Dendritic cell treated with granulocyte-macrophage colony-stimulating factor and Interleukin-4, amounts not matched to agents 40 ng/mL and 50 ng/mL, for 4 days (primary cell): ENCODE measurements at regions not wholly inside any gene's neighbourhood (a gene's known extent, or its start where the extent isn't known, plus 50 kb on each side); places are given as distances from the start of the nearest gene placed in this dataset.

Experiments
- H3K27ac Mint-ChIP-seq: one replicate; pipeline ENCODE4 v1.8.0; 2022; ENCODE audit warnings: mild to moderate bottlenecking, mixed read lengths
- H3K27me3 Mint-ChIP-seq: one replicate; pipeline ENCODE4 v1.8.0; 2022; ENCODE audit warnings: mild to moderate bottlenecking, mixed read lengths
- H3K36me3 Mint-ChIP-seq: one replicate; pipeline ENCODE4 v1.8.0; 2022; ENCODE audit warnings: low read depth, mixed read lengths
- H3K4me1 Mint-ChIP-seq: one replicate; pipeline ENCODE4 v1.8.0; 2022; ENCODE audit warnings: low read depth, mixed read lengths
- H3K4me3 Mint-ChIP-seq: one replicate; pipeline ENCODE4 v1.8.0; 2022; ENCODE audit warnings: mild to moderate bottlenecking, moderate library complexity, mixed read lengths
- H3K9me3 Mint-ChIP-seq: one replicate; pipeline ENCODE4 v1.8.0; 2022; ENCODE audit warnings: mixed read lengths
- intact Hi-C: fragments of 100-400 bp; cut with micrococcal nuclease; formaldehyde crosslinking; loops from one replicate; pipeline ENCODE4 v1.15.0; 2022

DNA sequence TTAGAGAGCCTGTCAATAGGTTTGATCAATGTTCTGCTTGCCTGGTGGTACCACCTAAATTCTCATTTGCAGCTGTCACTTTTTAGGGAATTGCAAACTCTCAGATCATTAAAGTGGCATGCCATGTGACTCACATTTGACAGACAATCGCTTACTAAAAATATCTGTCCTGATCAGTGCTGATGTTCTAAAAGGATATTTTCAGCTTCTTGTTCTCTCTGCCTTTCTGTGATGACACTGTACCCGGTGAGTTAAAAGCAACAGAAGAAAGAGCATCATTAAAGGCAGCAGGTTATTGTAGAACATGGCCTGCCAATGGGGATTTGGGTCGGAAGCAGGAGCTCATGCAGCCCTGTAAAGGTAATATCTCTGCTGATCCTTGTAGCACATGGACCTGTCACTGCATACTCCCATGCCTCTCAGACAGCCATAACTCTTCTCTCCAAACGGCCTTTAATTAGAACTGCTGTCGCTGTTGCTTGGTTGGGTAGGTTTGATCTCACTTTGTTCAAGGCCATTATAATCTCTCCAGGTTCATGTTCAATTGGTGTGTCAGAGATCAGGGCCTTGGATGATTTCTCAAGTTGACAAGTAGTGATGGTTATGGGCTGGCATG is 441.3 kb upstream of the DEPDC1 start:
- Mint-ChIP-seq H3K36me3 (no peaks in the 10 kb centered on the region), H3K9me3 (peaks cover 38% of the 10 kb centered on the region), H3K27ac (no peak overlapping the region), H3K27me3 (no peaks in the 10 kb centered on the region), H3K4me1 (no peaks in the 10 kb centered on the region), H3K4me3 (no peak overlapping the region)
- intact Hi-C loops = no loop called here

DNA sequence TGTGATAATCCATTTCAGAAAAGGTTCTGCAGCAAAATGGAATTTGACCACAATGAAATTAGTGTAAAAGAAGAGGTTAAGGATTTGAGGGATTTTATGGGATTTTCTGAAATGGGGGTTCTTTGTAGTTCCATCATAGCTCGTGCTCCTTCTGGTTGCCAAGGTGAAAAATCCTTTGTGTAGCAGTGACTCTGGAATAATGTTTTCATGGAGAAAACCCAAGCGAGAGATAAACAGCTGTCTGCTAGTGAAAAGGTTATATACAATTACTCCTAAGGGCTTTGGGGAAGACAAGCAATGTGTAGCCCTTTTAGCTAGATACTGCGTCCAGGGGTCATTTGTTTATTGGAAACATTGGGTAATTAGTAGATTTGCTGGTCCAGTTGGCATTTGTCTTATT is 453.2 kb upstream of the DEPDC1 start:
- H3K36me3 Mint-ChIP-seq = no peaks in the 10 kb centered on the region
- H3K4me3 Mint-ChIP-seq = no peak overlapping the region
- intact Hi-C loops = no loop called here
- no peak overlapping the region for H3K27ac Mint-ChIP-seq
- no peaks in the 10 kb centered on the region for H3K4me1 Mint-ChIP-seq
- peaks cover 36% of the 10 kb centered on the region for H3K9me3 Mint-ChIP-seq
- H3K27me3 Mint-ChIP-seq = no peaks in the 10 kb centered on the region

DNA sequence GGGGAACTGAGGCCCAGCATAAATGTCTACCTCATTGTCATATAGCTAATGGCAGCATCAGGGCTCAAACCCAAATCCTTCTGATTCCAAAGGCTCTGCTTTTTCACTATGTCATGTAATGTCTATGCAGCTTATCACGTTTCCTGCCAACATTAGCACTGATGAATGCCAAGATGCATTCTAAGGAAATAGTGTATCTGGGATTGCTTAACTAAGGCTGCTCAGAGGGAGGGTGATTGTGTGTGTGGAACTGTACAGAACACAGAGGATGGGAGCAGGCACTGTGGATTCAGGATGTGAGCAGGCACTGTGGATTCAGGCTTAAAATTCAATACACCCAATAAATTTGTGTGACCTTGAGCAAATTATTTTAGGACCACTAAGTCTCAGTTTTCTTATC is 456.4 kb upstream of the DEPDC1 start:
- Mint-ChIP-seq H3K27me3 (no peaks in the 10 kb centered on the region), H3K4me1 (no peaks in the 10 kb centered on the region), H3K27ac (no peak overlapping the region), H3K4me3 (no peak overlapping the region), H3K36me3 (no peaks in the 10 kb centered on the region), H3K9me3 (peaks cover 11% of the 10 kb centered on the region)
- intact Hi-C loops = no loop called here

GRCh38 chr1:68954841-68955240 is 458.0 kb upstream of the DEPDC1 start:
- intact Hi-C loops = no loop called here
- Mint-ChIP-seq H3K9me3 (peaks cover 11% of the 10 kb centered on the region), H3K36me3 (no peaks in the 10 kb centered on the region), H3K27me3 (no peaks in the 10 kb centered on the region), H3K4me3 (no peak overlapping the region), H3K27ac (no peak overlapping the region), H3K4me1 (no peaks in the 10 kb centered on the region)

GRCh38 chr1:68955424-68955823 is 458.5 kb upstream of the DEPDC1 start:
- Mint-ChIP-seq H3K36me3 (no peaks in the 10 kb centered on the region), H3K27ac (no peak overlapping the region), H3K4me1 (no peaks in the 10 kb centered on the region), H3K9me3 (peaks cover 11% of the 10 kb centered on the region), H3K4me3 (no peak overlapping the region), H3K27me3 (no peaks in the 10 kb centered on the region)
- intact Hi-C loops = no loop called here

DNA sequence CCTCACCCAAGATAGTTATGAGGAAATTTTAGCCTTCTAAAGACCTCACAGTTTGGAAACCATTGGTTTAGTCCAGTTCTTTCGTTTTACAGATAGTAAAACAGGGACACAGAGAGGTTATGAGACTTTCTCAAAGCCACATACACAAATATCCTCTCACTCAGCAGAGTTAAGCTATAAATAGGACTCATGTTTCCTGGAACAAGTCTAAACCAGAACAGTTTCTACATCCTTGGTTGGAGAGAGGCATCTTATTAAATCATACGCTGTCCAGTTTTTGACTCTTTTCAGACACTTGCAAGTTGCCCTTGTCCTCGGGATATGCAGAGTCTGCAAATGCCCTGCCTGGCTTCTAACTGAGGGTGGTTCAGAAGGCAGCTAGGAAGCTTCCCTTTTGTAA is 462.1 kb upstream of the DEPDC1 start:
- Mint-ChIP-seq H3K27me3 (no peaks in the 10 kb centered on the region), H3K36me3 (no peaks in the 10 kb centered on the region), H3K4me1 (no peaks in the 10 kb centered on the region), H3K27ac (no peak overlapping the region), H3K9me3 (peaks cover 21% of the 10 kb centered on the region), H3K4me3 (no peak overlapping the region)
- intact Hi-C loops = no loop called here

DNA sequence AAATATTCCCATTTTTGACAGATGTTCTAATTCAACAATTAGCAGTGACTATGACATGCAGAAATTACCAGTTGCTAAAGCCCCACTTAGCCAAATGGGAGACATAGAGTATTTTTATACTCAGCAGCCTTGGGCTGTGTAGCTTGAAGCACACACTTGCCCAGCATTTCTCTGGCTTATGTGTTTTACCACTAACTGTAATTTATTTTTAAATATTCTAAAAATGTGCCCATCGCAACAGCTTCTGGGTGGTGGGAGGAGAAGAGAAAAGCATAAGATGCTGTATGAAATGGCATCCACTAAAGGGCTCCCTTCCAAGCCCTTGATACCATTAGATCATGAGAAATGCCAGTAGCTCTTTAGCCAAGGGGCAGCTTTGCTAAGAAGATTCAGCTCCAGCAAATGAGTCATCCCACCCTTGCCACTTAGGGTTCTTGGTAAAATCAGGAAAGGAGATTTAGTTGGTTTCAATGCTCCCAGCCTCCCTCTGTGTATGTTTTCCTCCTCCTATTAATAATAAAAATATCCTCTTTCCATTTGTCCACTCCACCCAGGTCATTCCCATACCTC is 462.7 kb upstream of the DEPDC1 start:
- Mint-ChIP-seq H3K4me3 (no peak overlapping the region), H3K36me3 (no peaks in the 10 kb centered on the region), H3K4me1 (no peaks in the 10 kb centered on the region), H3K27me3 (no peaks in the 10 kb centered on the region), H3K9me3 (peaks cover 27% of the 10 kb centered on the region), H3K27ac (no peak overlapping the region)
- intact Hi-C loops = no loop called here

DNA sequence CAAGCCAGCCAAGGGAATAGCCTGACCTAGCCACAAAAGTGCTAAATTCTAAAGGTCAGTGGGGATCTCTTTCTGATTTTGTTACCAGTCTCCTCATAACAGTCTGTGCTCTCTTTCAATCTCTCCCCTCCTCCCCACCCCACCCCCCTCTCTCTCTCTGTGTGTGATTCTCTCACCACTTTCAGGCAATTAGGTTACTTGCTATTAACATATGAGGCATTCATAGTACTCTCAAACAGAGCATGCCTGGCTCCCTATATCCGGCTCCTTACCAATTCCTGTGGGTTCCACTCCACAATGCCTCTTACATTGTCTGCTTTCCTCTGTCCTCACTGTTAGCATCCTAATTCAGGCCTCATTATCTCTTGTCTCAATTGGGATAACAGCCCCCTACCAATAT is 464.3 kb upstream of the DEPDC1 start:
- Mint-ChIP-seq H3K27me3 (no peaks in the 10 kb centered on the region), H3K9me3 (peaks cover 42% of the 10 kb centered on the region), H3K36me3 (no peaks in the 10 kb centered on the region), H3K4me3 (no peak overlapping the region), H3K4me1 (no peaks in the 10 kb centered on the region), H3K27ac (no peak overlapping the region)
- intact Hi-C loops = no loop called here

DNA sequence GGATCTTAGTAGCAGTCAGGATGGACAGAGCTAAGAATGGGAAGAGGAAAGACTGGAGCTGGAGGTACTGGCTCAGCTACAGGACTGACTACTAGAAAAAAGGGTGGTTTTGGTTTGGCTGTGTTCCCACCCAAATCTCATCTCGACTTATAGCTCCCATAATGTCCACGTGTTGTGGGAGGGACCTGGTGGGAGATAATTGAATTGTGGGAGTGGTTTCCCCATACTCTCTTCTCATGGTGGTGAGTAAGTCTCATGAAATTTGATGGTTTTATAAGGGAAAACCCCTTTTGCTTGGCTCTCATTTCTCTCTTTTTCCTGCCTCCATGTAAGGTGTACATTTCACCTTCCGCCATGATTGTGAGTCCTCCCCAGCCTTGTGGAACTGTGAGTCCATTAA is 466.5 kb upstream of the DEPDC1 start:
- Mint-ChIP-seq H3K4me3 (no peak overlapping the region), H3K4me1 (no peaks in the 10 kb centered on the region), H3K27ac (no peak overlapping the region), H3K9me3 (peaks cover 47% of the 10 kb centered on the region), H3K36me3 (no peaks in the 10 kb centered on the region), H3K27me3 (no peaks in the 10 kb centered on the region)
- intact Hi-C loops = no loop called here

- H3K27ac Mint-ChIP-seq = no peak overlapping the region
- intact Hi-C loops = no loop called here
- no peaks in the 10 kb centered on the region for H3K36me3 Mint-ChIP-seq
- peaks cover 21% of the 10 kb centered on the region for H3K9me3 Mint-ChIP-seq
- no peaks in the 10 kb centered on the region for H3K27me3 Mint-ChIP-seq
- no peak overlapping the region for H3K4me3 Mint-ChIP-seq
- no peaks in the 10 kb centered on the region for H3K4me1 Mint-ChIP-seq
These were observed 472.6 kb upstream of the DEPDC1 start for GRCh38 chr1:68969441-68969840.

DNA sequence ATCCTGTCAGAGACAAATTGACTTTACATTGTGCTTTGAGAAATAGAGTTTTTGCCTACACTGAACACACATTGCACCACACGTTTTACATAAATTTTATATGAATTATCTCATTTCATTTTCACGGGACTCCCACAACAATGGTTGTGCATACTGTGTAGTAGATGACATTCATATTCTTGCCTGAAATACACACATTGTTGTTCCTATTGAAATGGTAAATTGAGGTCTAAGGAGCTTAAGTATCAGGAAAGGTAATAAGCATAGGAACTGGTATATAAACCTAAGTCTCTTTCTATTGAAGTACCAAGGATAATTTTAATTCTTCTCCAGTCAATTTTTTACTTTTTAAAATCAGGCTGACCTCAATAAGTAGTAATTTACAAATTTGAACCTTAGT is 473.7 kb upstream of the DEPDC1 start:
- H3K27ac Mint-ChIP-seq = no peak overlapping the region
- intact Hi-C loops = no loop called here
- H3K4me3 Mint-ChIP-seq = no peak overlapping the region
- no peaks in the 10 kb centered on the region for H3K4me1 Mint-ChIP-seq
- H3K27me3 Mint-ChIP-seq = no peaks in the 10 kb centered on the region
- no peaks in the 10 kb centered on the region for H3K36me3 Mint-ChIP-seq
- H3K9me3 Mint-ChIP-seq = peaks cover 10% of the 10 kb centered on the region

GRCh38 chr1:68973459-68974244 is 476.8 kb upstream of the DEPDC1 start:
- H3K4me3 Mint-ChIP-seq = no peak overlapping the region
- intact Hi-C loops = no loop called here
- no peaks in the 10 kb centered on the region for H3K9me3 Mint-ChIP-seq
- no peak overlapping the region for H3K27ac Mint-ChIP-seq
- H3K36me3 Mint-ChIP-seq = no peaks in the 10 kb centered on the region
- H3K4me1 Mint-ChIP-seq = no peaks in the 10 kb centered on the region
- H3K27me3 Mint-ChIP-seq = no peaks in the 10 kb centered on the region

- Mint-ChIP-seq H3K4me3 (no peak overlapping the region), H3K4me1 (no peaks in the 10 kb centered on the region), H3K36me3 (no peaks in the 10 kb centered on the region), H3K9me3 (no peaks in the 10 kb centered on the region), H3K27me3 (no peaks in the 10 kb centered on the region), H3K27ac (no peak overlapping the region)
- intact Hi-C loops = no loop called here
These were observed 477.6 kb upstream of the DEPDC1 start for GRCh38 chr1:68974447-68974846.

GRCh38 chr1:68975212-68975933 is 478.5 kb upstream of the DEPDC1 start:
- H3K9me3 Mint-ChIP-seq = peaks cover under 1% of the 10 kb centered on the region
- no peaks in the 10 kb centered on the region for H3K36me3 Mint-ChIP-seq
- intact Hi-C loops = no loop called here
- no peaks in the 10 kb centered on the region for H3K27me3 Mint-ChIP-seq
- no peak overlapping the region for H3K4me3 Mint-ChIP-seq
- no peak overlapping the region for H3K27ac Mint-ChIP-seq
- no peaks in the 10 kb centered on the region for H3K4me1 Mint-ChIP-seq
